Osteoblast (primary cell): ENCODE measurements at regions not wholly inside any gene's neighbourhood (a gene's known extent, or its start where the extent isn't known, plus 50 kb on each side); places are given as distances from the start of the nearest gene placed in this dataset.

Source experiments
- DNase-seq: peaks from one replicate; pipeline ENCODE4 v3.0.0; 2011; ENCODE audit warnings: low spot score, mixed read lengths; ENCODE audit not compliant: insufficient read length; ENCODE audit errors: missing footprints
- H2AFZ ChIP-seq: 2 replicates; pipeline ENCODE4 v1.6.0; 2011; ENCODE audit warnings: mild to moderate bottlenecking, low read length
- H3K27ac ChIP-seq: 2 replicates; pipeline ENCODE4 v1.5.1; 2011; ENCODE audit warnings: mild to moderate bottlenecking, low read depth, low read length, moderate library complexity
- H3K27me3 ChIP-seq: 2 replicates; pipeline ENCODE4 v1.6.0; 2012; ENCODE audit warnings: mild to moderate bottlenecking, control low read depth, inconsistent platforms, low read length, moderate library complexity; ENCODE audit not compliant: insufficient read depth
- H3K36me3 ChIP-seq: 2 replicates; pipeline ENCODE4 v1.5.1; 2011; ENCODE audit warnings: mild to moderate bottlenecking, low read length, control low read depth, moderate library complexity; ENCODE audit not compliant: insufficient read depth
- H3K4me1 ChIP-seq: 2 replicates; pipeline ENCODE4 v1.5.1; 2011; ENCODE audit warnings: mild to moderate bottlenecking, low read length, control low read depth, moderate library complexity; ENCODE audit not compliant: insufficient read depth
- H3K4me2 ChIP-seq: 2 replicates; pipeline ENCODE4 v1.6.0; 2011; ENCODE audit warnings: mild to moderate bottlenecking, low read length; ENCODE audit not compliant: insufficient read depth
- H3K4me3 ChIP-seq: fragments of 200-600 bp; sonication (generic); 3 replicates; pipeline ENCODE4 v1.5.1; 2012; ENCODE audit warnings: mild to moderate bottlenecking, low read length, inconsistent platforms; ENCODE audit not compliant: insufficient read depth
- H3K79me2 ChIP-seq: 2 replicates; pipeline ENCODE4 v1.6.0; 2012; ENCODE audit warnings: mild to moderate bottlenecking, low read length, control low read depth, inconsistent platforms; ENCODE audit not compliant: insufficient read depth
- H3K9me3 ChIP-seq: 2 replicates; pipeline ENCODE4 v1.5.1; 2011; ENCODE audit warnings: low read depth, low read length, control low read depth
- H4K20me1 ChIP-seq: 2 replicates; pipeline ENCODE4 v1.6.0; 2012; ENCODE audit warnings: mild to moderate bottlenecking, low read length, control low read depth; ENCODE audit not compliant: insufficient read depth
- CTCF ChIP-seq: IDR thresholded peaks from 2 replicates; pipeline ENCODE4 v1.5.1; 2011; ENCODE audit warnings: mild to moderate bottlenecking, low read depth, low read length, moderate library complexity; ENCODE audit errors: extremely low read depth

GRCh38 chr3:164095279-164095678 lies 983.0 kb downstream of the SI start:
- H3K27me3 ChIP-seq = no peaks in the 10 kb centered on the region
- H3K36me3 ChIP-seq = no peaks in the 10 kb centered on the region
- no peak overlapping the region for H3K4me2 ChIP-seq
- H4K20me1 ChIP-seq = no peaks in the 10 kb centered on the region
- H3K27ac ChIP-seq = no peak overlapping the region
- H2AFZ ChIP-seq = no peak overlapping the region
- DNase-seq = no peak
- H3K4me1 ChIP-seq = no peaks in the 10 kb centered on the region
- TF ChIP-seq CTCF = no peak
- no peaks in the 10 kb centered on the region for H3K9me3 ChIP-seq
- H3K4me3 ChIP-seq = no peak overlapping the region
- no peaks in the 10 kb centered on the region for H3K79me2 ChIP-seq

GRCh38 chr3:164094546-164094945 lies 983.8 kb downstream of the SI start:
- no peaks in the 10 kb centered on the region for H3K9me3 ChIP-seq
- H3K27me3 ChIP-seq = no peaks in the 10 kb centered on the region
- TF ChIP-seq CTCF = no peak
- H4K20me1 ChIP-seq = no peaks in the 10 kb centered on the region
- DNase-seq = no peak
- no peak overlapping the region for H2AFZ ChIP-seq
- H3K36me3 ChIP-seq = no peaks in the 10 kb centered on the region
- no peaks in the 10 kb centered on the region for H3K79me2 ChIP-seq
- H3K4me2 ChIP-seq = no peak overlapping the region
- no peak overlapping the region for H3K4me3 ChIP-seq
- H3K27ac ChIP-seq = no peak overlapping the region
- no peaks in the 10 kb centered on the region for H3K4me1 ChIP-seq

- Histone ChIP-seq H3K4me2 (no peak overlapping the region), H3K36me3 (no peaks in the 10 kb centered on the region), H2AFZ (no peak overlapping the region), H3K27ac (no peak overlapping the region), H4K20me1 (no peaks in the 10 kb centered on the region), H3K27me3 (no peaks in the 10 kb centered on the region), H3K4me1 (no peaks in the 10 kb centered on the region), H3K9me3 (no peaks in the 10 kb centered on the region), H3K79me2 (no peaks in the 10 kb centered on the region), H3K4me3 (no peak overlapping the region)
- TF ChIP-seq CTCF = no peak
- no peak for DNase-seq
Observed at GRCh38 chr3:164080208-164080607, 998.1 kb downstream of the SI start.

- Histone ChIP-seq H3K9me3 (no peaks in the 10 kb centered on the region), H3K4me2 (no peak overlapping the region), H3K4me1 (no peaks in the 10 kb centered on the region), H2AFZ (no peak overlapping the region), H3K27ac (no peak overlapping the region), H3K36me3 (no peaks in the 10 kb centered on the region), H3K27me3 (no peaks in the 10 kb centered on the region), H3K79me2 (no peaks in the 10 kb centered on the region), H3K4me3 (no peak overlapping the region), H4K20me1 (no peaks in the 10 kb centered on the region)
- DNase-seq = no peak
- no peak for TF ChIP-seq CTCF
Observed at GRCh38 chr3:164064298-164064697, 1014.0 kb downstream of the SI start.
